GM12801 (cell line): ENCODE measurements at regions not wholly inside any gene's neighbourhood (a gene's known extent, or its start where the extent isn't known, plus 50 kb on each side); places are given as distances from the start of the nearest gene placed in this dataset.

ENCODE experiments used
- TF ChIP-seq, protein P1 (sequence below): IDR thresholded peaks from one replicate; pipeline ENCODE4 v1.5.1; 2011; ENCODE audit warnings: control low read depth; ENCODE audit not compliant: insufficient read length; ENCODE audit errors: extremely low read depth

DNA sequence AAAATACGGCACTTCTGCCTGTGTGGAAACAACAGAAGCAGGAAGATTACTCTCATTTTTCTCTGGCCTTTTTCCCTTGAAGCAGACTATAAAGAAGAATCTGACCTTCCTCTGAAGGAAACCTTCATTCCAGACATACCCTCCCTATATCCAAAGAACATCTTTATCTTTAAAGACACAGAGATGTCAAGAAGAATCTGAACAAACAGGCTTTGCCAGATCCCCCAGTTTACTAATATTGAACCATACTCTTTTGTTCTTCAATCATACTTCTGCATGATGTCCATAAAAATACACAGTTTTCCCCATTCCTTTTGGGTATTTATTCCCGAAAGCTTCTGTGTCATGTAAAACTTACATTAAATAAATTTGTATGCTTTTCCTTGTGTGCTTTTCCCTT, 225.8 kb downstream of the MAT2B start:
- TF ChIP-seq, protein P1, sequence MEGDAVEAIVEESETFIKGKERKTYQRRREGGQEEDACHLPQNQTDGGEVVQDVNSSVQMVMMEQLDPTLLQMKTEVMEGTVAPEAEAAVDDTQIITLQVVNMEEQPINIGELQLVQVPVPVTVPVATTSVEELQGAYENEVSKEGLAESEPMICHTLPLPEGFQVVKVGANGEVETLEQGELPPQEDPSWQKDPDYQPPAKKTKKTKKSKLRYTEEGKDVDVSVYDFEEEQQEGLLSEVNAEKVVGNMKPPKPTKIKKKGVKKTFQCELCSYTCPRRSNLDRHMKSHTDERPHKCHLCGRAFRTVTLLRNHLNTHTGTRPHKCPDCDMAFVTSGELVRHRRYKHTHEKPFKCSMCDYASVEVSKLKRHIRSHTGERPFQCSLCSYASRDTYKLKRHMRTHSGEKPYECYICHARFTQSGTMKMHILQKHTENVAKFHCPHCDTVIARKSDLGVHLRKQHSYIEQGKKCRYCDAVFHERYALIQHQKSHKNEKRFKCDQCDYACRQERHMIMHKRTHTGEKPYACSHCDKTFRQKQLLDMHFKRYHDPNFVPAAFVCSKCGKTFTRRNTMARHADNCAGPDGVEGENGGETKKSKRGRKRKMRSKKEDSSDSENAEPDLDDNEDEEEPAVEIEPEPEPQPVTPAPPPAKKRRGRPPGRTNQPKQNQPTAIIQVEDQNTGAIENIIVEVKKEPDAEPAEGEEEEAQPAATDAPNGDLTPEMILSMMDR: no peak

DNA sequence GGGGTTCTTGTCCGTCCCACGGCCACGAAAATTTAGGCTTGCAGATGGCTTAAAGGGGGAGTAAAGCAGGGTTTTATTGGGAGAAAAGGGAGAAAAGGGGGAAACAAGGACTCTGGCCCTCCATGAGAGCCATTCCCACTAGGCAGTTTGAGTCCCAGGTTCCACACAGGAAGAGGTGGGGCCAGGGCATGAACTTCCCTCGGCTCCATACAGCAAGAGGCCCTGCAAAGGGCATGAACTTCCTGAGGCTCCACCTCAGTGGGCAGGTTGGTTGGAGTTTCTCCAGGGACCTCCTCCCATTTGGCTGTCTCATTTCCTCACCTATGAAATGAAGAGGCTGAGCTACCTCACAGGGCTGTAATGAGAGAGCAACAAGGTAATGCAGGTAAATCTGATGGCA, 229.7 kb downstream of the MAT2B start:
- TF ChIP-seq, protein P1: no peak

DNA sequence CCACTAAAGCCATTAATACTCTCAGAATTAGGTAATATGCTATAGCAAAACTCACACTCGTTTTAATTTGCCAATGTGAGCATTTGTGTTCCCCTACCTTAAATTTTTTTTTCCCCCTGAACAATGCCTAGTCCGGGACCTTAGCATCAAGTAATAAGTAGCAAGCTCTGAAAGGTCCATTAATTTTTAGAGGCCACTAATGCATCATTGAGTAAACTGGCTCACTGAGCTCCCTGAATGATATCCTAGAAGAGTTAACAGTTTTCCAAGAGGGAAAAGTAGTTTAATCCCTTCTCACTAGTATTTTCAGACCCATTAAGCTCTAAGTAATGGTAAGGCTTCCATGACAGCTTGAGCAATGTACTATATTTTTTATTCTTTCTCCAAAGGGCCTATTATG, 242.2 kb downstream of the MAT2B start:
- TF ChIP-seq, protein P1: no peak

DNA sequence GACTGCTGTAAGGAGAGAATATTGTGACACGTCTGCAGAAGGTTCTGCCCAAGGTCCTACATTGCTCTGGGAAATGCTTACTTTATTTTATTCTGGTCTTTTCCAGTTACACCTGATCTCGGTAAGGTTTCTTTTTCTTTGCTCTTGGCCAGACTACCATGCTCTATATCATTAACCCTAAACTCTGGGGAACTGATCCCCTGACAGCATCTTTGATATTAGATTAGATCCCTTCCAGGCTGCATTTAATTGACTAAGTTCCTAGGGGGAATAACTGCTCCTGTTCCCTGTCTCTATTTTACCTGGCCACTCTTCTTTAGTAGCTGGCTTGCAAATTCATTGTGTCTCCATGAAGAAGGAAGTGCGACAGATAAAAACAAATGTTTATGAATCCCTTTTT, 243.5 kb downstream of the MAT2B start:
- TF ChIP-seq, protein P1: no peak

DNA sequence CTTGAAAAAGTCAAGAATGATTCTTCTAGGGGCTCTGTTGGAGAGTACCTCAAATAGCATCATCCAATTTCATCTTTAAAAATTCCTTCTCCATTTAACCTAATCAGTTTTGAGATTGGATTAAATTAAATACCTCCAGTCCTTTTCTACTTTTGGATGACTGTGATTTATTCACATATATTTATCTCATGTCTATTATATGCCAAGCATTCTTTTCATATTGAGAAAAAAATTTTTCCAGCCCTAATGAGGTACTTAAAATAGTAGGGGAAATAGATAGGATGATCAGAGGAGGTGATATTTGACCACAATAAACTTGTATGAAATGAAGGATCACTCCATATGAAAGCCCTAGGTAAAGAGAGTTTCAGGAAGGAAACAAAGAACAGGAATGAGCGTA, 250.1 kb downstream of the MAT2B start:
- TF ChIP-seq, protein P1: no peak

DNA sequence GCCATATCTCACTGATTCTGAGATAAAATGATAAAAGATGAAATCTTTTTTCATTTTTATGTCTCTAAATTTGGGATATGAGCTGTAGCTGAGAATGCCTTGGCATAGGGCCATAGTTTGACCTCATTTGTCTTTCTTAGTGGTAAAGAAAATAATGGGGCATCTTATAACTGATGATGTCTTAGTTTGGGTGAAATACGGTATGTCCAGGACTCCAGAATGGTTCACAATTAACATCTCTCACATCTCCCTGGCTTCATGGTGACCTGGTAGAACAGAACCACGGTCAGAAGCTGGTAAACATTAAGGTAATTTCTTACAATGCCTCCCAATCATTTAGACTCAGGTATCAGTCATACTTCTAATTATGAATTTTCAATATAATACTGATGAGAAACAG, 250.8 kb downstream of the MAT2B start:
- TF ChIP-seq, protein P1: no peak

DNA sequence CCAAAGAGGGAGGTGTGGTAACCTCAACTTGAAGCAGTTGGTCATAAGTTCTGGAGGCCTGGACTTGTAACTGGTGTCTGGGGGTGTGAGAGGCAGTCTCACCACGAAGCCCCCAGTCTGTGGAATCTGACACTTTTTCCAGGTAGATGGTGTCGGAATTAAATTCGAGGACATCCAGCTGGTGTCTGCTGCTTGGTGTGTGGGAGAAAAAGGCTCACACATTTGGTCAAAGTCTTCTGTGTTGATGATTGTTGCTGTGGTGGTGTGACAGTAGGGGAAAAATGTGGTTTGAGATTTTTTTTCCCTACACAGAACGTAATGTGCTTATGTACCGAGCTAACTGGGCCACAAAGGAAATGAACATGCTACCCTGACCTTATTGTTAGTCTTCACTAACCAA, 251.9 kb downstream of the MAT2B start:
- TF ChIP-seq, protein P1: no peak

DNA sequence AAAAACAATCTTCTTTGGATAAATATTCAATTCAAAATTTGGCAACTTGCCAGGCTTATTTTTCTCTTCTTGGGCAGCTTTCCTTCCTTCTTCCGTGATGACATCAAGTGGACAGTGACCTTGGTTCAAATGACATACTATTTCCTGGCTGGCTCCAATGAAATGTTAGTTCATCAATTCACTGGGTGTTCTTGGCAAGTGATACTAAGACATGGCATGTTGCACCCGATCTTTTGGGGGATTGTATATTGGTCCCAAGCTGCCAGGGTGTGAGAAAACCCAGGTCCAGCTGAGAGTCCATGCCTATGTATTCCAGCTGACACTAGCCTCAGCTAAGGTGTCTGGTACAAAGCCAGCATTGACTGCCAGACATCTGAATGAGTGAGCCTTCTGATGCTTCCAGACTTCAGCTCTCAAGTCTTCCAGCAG, 252.9 kb downstream of the MAT2B start:
- TF ChIP-seq, protein P1: no peak
